ENCODE measurements at regions not wholly inside any gene's neighbourhood (a gene's known extent, or its start where the extent isn't known, plus 50 kb on each side); places are given as distances from the start of the nearest gene placed in this dataset.

DNA sequence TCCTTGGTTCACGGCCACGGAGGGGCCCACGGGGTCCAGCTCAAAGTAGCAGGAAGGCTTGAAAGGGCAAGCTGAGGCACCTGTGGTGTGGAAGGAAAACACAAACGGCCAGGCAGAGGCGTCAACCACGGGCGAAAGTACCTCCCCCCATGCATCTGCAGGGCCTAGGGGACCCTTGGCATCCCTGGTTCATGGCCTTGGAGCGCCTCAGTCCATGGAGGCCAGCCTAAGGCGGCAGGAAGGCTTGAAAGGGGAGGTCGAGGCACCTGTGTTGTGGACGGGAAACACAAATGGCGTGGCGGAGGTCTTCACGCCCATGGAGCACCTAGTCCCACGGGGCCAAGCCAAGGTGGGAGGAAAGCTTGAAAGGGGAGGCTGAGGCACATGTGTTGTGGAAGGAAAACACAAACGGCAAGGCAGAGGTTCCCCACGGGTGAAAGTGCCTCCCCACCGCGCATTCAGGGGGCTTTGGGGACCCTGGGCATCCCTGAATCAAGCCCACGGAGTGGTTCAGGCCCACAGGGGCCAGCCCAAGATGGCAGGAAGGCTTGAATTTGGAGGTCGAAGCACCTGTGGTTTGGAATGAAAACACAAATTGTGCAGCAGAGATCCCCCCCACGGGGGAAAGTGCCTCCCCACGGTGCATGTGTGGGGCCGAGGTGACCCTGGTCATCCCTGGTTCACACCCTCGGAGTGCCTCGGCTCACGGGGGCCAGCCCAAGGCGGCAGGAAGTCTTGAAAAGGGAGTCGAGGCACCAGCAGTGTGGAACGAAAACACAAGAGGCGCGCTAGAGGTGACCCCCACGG is 380.8 kb downstream of the ALG10 start:
- FAIRE-seq (no peak), DNase-seq (ENCODE audit: insufficient read length, low spot score) (no peak)
- TF ChIP-seq CTCF (IDR thresholded peaks at IDR 0.05; ENCODE audit: insufficient read depth, missing control alignments): no peak

DNA sequence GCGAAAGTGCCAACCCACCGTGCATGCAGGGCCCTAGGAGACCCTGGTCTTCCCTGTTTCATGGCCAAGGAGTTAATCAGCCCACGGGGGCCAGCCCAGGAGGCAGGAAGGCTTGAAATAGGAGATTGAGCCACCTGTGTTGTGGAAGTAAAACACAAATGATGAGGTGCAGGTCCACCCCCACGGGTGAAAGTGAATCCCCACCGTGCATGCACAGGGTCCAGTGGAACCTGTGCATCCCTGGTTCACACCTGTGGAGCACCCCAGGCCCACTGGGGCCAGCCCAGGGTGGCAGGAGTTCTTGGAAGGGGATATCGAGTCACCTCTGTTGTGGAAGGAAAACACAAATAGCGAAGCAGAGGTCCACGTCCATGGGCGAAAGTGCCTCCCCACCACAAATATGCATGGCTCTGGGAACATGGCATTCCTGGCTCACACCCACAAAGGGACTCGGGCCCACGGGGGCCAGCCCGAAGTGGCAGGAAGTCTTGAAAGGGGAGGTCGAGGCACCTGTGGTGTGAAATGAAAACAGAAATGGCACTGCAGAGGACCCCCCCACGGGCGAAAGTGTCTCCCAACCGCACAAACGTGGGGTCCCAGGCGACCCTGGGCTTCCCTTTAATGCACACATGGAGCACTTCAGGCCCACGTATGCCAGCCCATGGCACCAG is 381.5 kb downstream of the ALG10 start:
- FAIRE-seq (no peak), DNase-seq (ENCODE audit: insufficient read length, low spot score) (no peak)
- TF ChIP-seq CTCF (IDR thresholded peaks at IDR 0.05; ENCODE audit: insufficient read depth, missing control alignments): no peak

GRCh38 chr12:34404377-34405285 is 382.3 kb downstream of the ALG10 start:
- DNase-seq (ENCODE audit: insufficient read length, low spot score) (no peak), FAIRE-seq (no peak)
- TF ChIP-seq CTCF (IDR thresholded peaks at IDR 0.05; ENCODE audit: insufficient read depth, missing control alignments): no peak

DNA sequence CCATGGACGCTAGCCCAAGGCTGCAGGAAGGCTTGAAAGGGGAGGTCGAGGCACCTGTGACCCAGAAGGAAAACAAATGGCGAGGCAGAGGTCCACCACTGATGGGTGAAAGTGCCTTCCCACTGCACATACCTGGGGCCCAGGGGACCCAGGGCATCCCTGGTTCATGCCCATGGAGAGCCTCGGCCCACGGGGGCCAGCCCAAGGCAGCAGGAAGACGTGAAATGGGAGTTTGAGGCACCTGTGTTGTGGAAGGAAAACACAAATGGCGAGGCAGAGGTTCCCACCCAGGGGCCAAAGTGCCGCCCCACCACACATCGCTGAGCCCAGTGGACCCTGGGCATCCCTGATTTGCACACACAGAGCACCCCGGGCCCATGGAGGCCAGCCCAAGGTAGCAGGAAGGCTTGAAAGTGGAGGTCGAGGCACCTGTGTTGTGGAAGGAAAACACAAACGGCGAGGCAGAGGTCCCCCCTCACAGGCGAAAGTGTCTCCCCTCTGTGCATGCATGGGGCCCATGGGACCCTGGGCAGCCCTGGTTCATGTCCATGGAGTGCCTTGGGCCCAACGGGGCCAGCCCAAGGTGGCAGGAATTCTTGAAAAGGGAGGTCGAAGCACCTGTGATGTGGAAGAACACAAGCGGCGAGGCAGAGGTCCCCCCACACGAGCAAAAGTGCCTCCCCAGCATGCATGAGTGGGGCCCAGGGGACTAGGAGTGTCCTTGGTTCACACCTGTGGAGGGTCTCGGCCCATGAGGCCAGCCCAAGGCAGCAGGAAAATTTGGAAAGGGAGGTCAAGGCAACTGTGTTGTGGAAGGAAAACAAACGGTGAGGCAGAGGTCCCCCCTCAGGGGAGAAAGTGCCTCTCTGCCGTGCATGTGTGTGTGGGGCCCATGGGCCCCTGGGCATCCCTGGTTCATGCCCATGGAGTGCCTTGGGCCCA is 383.3 kb downstream of the ALG10 start:
- FAIRE-seq (no peak), DNase-seq (ENCODE audit: insufficient read length, low spot score) (no peak)
- no peak for TF ChIP-seq CTCF (IDR thresholded peaks at IDR 0.05; ENCODE audit: insufficient read depth, missing control alignments)

- FAIRE-seq (no peak), DNase-seq (ENCODE audit: insufficient read length, low spot score) (no peak)
- TF ChIP-seq CTCF (IDR thresholded peaks at IDR 0.05; ENCODE audit: insufficient read depth, missing control alignments): no peak
Observed at GRCh38 chr12:34406228-34406995, 384.1 kb downstream of the ALG10 start.

DNA sequence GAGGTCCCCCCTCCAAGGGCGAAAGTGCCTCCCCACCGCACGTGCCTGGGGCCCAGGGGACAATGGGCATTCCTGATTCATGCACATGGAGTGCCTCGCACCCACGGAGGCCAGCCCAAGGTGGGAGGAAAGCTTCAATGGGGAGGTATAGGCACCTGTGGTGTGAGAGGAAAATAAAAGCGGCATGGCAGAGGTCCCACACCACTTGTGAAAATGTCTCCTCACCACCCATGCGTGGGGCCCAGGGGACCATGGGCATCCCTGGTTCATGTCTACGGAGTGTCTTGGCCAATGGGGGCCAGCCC is 384.7 kb downstream of the ALG10 start:
- no peak for TF ChIP-seq CTCF (IDR thresholded peaks at IDR 0.05; ENCODE audit: insufficient read depth, missing control alignments)
- no peak for FAIRE-seq
- no peak for DNase-seq (ENCODE audit: insufficient read length, low spot score)
